Endothelial cell of umbilical vein (primary cell): ENCODE measurements at regions not wholly inside any gene's neighbourhood (a gene's known extent, or its start where the extent isn't known, plus 50 kb on each side); places are given as distances from the start of the nearest gene placed in this dataset.

Experiments
- BruUV-seq: library from RNA; stranded (reverse); fragments of 400-500 nt; replicated peaks from 2 replicates; lab custom pipeline; 2021; lab: Mats Ljungman, UMichigan
- CTCF ChIA-PET: fragments of 300-600, 350-600 bp; sonication (Branson Sonifier 250); formaldehyde crosslinking; loops from one replicate; lab custom pipeline; 2021; ENCODE audit warnings: antibody characterized with exemption, inconsistent platforms; lab: Charles Lee
- POLR2A ChIA-PET: fragments of 300-600, 350-600 bp; sonication (Branson Sonifier 250); formaldehyde crosslinking; loops from one replicate; lab custom pipeline; 2021; ENCODE audit warnings: antibody characterized with exemption, inconsistent platforms; lab: Charles Lee
- DNase-seq: peaks from one replicate; pipeline ENCODE4 v3.0.0-alpha.2; 2011; ENCODE audit warnings: low read depth, low spot score
- FAIRE-seq: peaks from 2 replicates; lab custom pipeline; 2011; peaks lifted over from hg19 to GRCh38; lab: Jason Lieb, UNC
- H2AFZ ChIP-seq: 2 replicates; pipeline ENCODE4 v1.6.0; 2012; ENCODE audit warnings: low read depth, low read length, control low read depth, inconsistent platforms
- H3K27ac ChIP-seq: 2 replicates; pipeline ENCODE4 v1.5.1; 2011; ENCODE audit warnings: low read depth, mild to moderate bottlenecking, control low read depth, low read length, moderate library complexity; ENCODE audit not compliant: insufficient read depth
- H3K27me3 ChIP-seq, 2 experiments: 2 replicates each; pipeline versions ENCODE4 v1.6.0 to v1.6.1; 2011; ENCODE audit warnings: low read length in 2 of 2, mixed read lengths in 1 of 2; ENCODE audit not compliant: control insufficient read depth in 2 of 2, insufficient read depth in 2 of 2
- H3K36me3 ChIP-seq, 2 experiments: 2 replicates in 1 of 2; 3 replicates in 1 of 2; pipeline ENCODE4 v1.5.1; 2011; ENCODE audit warnings: low read length in 2 of 2, mild to moderate bottlenecking in 1 of 2, moderate library complexity in 1 of 2; ENCODE audit not compliant: control insufficient read depth in 2 of 2, insufficient read depth in 2 of 2; ENCODE audit errors: extremely low read depth in 1 of 2
- H3K4me1 ChIP-seq: 3 replicates; pipeline ENCODE4 v1.5.1; 2011; ENCODE audit warnings: mild to moderate bottlenecking, low read length; ENCODE audit not compliant: control insufficient read depth, insufficient read depth; ENCODE audit errors: extremely low read depth
- H3K4me2 ChIP-seq: 2 replicates; pipeline ENCODE4 v1.6.1; 2011; ENCODE audit warnings: low read length, control low read depth, mixed read lengths; ENCODE audit not compliant: insufficient read depth
- H3K4me3 ChIP-seq, 3 experiments: fragments of 200-600 bp in 1 of 3; sonication (generic), shearing (Covaris generic) in 1 of 3; replicated peaks in 1 of 3; 2 replicates each; pipeline ENCODE4 v1.5.1; 2011 to 2016; ENCODE audit warnings: control low read depth in 3 of 3, low read length in 3 of 3, mild to moderate bottlenecking in 2 of 3, inconsistent platforms in 1 of 3, low read depth in 1 of 3, moderate library complexity in 1 of 3; ENCODE audit not compliant: insufficient read depth in 1 of 3
- H3K79me2 ChIP-seq: 2 replicates; pipeline ENCODE4 v1.6.0; 2012; ENCODE audit warnings: low read length, inconsistent platforms; ENCODE audit not compliant: control insufficient read depth, insufficient read depth
- H3K9ac ChIP-seq: replicated peaks from 2 replicates; pipeline ENCODE3; 2011; ENCODE audit warnings: low read length, control low read depth; ENCODE audit not compliant: insufficient read depth; ENCODE audit errors: extremely low read depth
- H3K9me1 ChIP-seq: replicated peaks from 3 replicates; pipeline ENCODE4 v1.6.0; 2011; ENCODE audit warnings: mild to moderate bottlenecking, low read length; ENCODE audit not compliant: control insufficient read depth, insufficient read depth; ENCODE audit errors: extremely low read depth
- H3K9me3 ChIP-seq: replicated peaks from 2 replicates; pipeline ENCODE4 v1.5.1; 2012; ENCODE audit warnings: low read length, inconsistent platforms; ENCODE audit not compliant: control insufficient read depth, insufficient read depth
- H4K20me1 ChIP-seq: replicated peaks from 2 replicates; pipeline ENCODE3; 2011; ENCODE audit warnings: mild to moderate bottlenecking, low read length; ENCODE audit not compliant: control insufficient read depth, insufficient read depth; ENCODE audit errors: extremely low read depth
- EZH2 ChIP-seq: IDR thresholded peaks from 2 replicates; pipeline ENCODE4 v1.6.1; 2012; ENCODE audit warnings: borderline replicate concordance, low read depth, mild to moderate bottlenecking, moderate library complexity, low read length, inconsistent platforms; ENCODE audit not compliant: severe bottlenecking
- MYC ChIP-seq: IDR thresholded peaks from one replicate; pipeline ENCODE4 v1.6.1; 2011; ENCODE audit warnings: mild to moderate bottlenecking, low read depth, low read length
- POLR2A ChIP-seq: IDR thresholded peaks from 2 replicates; pipeline ENCODE4 v1.6.1; 2012; ENCODE audit warnings: low read depth, mild to moderate bottlenecking, control low read depth, low read length
- dilution Hi-C: fragments of 300-500 bp; cut with MboI; formaldehyde crosslinking; loops from one replicate; pipeline ENCODE4 v1.15.0; 2019; ENCODE audit warnings: low sequenced_read_pairs; ENCODE audit not compliant: extremely low pct_ligation_motif_present
- intact Hi-C: fragments of 100-400 bp; cut with micrococcal nuclease; formaldehyde crosslinking; loops from one replicate; pipeline ENCODE4 v1.10.0; 2022
- TF ChIP-seq, protein P1 (sequence below), 2 donors: IDR thresholded peaks; 1 replicate in 1 of 2; 2 replicates in 1 of 2; pipeline ENCODE4 v1.5.1; 2011; ENCODE audit warnings: low read length in 2 of 2, mild to moderate bottlenecking in 2 of 2, moderate library complexity in 2 of 2, control low read depth in 1 of 2, inconsistent platforms in 1 of 2, low read depth in 1 of 2; ENCODE audit not compliant: insufficient read depth in 1 of 2; ENCODE audit errors: extremely low read depth in 1 of 2

DNA sequence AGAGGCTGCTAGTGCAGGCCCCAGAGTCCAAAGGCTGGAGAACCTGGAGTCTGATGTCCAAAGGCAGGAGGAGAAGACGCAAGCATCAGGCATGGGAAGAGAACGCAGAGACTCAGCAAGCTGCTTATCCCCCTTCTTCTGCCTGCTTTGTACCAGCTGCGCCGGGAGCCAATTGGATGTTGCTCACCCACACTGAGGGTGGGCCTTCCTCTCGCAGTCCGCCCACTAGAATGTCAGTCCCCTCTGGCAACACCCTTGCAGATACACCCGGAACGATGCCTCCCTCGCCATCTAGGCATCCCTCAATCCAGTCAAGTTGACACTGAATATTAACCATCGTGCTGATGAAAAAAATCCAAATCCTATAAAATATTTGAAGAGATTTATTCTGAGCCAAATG lies 141.6 kb downstream of the TWIST2 start:
- Histone ChIP-seq H3K4me2 (no peak overlapping the region), H3K4me3 (no peak overlapping the region), H4K20me1 (no peaks in the 10 kb centered on the region), H3K9me3 (no peaks in the 10 kb centered on the region), H3K79me2 (no peaks in the 10 kb centered on the region), H2AFZ (no peak overlapping the region), H3K9me1 (no peaks in the 10 kb centered on the region), H3K36me3 (no peaks in the 10 kb centered on the region), H3K27me3 (no peaks in the 10 kb centered on the region), H3K27ac (no peak overlapping the region), H3K4me1 (no peaks in the 10 kb centered on the region), H3K9ac (no peak overlapping the region)
- CTCF ChIA-PET = no interaction called here
- no peak for DNase-seq
- FAIRE-seq = no peak
- intact Hi-C loops (no loop called here), dilution Hi-C loops (no loop called here)
- no TSS peak for BruUV-seq
- POLR2A ChIA-PET = no interaction called here
- no peak for TF ChIP-seq POLR2A
- TF ChIP-seq, protein P1, sequence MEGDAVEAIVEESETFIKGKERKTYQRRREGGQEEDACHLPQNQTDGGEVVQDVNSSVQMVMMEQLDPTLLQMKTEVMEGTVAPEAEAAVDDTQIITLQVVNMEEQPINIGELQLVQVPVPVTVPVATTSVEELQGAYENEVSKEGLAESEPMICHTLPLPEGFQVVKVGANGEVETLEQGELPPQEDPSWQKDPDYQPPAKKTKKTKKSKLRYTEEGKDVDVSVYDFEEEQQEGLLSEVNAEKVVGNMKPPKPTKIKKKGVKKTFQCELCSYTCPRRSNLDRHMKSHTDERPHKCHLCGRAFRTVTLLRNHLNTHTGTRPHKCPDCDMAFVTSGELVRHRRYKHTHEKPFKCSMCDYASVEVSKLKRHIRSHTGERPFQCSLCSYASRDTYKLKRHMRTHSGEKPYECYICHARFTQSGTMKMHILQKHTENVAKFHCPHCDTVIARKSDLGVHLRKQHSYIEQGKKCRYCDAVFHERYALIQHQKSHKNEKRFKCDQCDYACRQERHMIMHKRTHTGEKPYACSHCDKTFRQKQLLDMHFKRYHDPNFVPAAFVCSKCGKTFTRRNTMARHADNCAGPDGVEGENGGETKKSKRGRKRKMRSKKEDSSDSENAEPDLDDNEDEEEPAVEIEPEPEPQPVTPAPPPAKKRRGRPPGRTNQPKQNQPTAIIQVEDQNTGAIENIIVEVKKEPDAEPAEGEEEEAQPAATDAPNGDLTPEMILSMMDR (IDR thresholded peaks at IDR 0.05; ENCODE audit: extremely low read depth in 1 of 2, insufficient read depth in 1 of 2, low read depth in 1 of 2, low read length in 2 of 2) = no peak

GRCh38 chr2:238994432-238994831 lies 146.5 kb downstream of the TWIST2 start:
- Histone ChIP-seq H3K9ac (no peak overlapping the region), H3K9me1 (no peaks in the 10 kb centered on the region), H3K36me3 (no peaks in the 10 kb centered on the region), H2AFZ (no peak overlapping the region), H3K4me1 (no peaks in the 10 kb centered on the region), H3K9me3 (no peaks in the 10 kb centered on the region), H3K4me3 (no peak overlapping the region), H3K4me2 (no peak overlapping the region), H3K79me2 (no peaks in the 10 kb centered on the region), H4K20me1 (no peaks in the 10 kb centered on the region), H3K27ac (no peak overlapping the region), H3K27me3 (no peaks in the 10 kb centered on the region)
- ChIA-PET CTCF (interaction anchor here (2.4 kb wide), 1 partner anchor 20 kb away, joined by 7 read pairs; no protein-coding TSS in a partner anchor), POLR2A (no interaction called here)
- no peak for TF ChIP-seq MYC
- TF ChIP-seq EZH2 = no peak
- no peak for TF ChIP-seq POLR2A
- FAIRE-seq = no peak
- intact Hi-C loops (no loop called here), dilution Hi-C loops (no loop called here)
- DNase-seq = no peak
- BruUV-seq = no TSS peak
